Spleen (tissue), 11 donors: ENCODE measurements at regions not wholly inside any gene's neighbourhood (a gene's known extent, or its start where the extent isn't known, plus 50 kb on each side); places are given as distances from the start of the nearest gene placed in this dataset.

Source experiments
- DNase-seq: peaks from one replicate; pipeline ENCODE4 v3.0.0-alpha.2; 2020
- H3K27ac ChIP-seq, 8 donors: fragments of 200-600 bp; sonication (generic) in 7 of 8; 1 replicate in 4 of 8; 2 replicates in 4 of 8; pipeline versions ENCODE4 v1.5.0 to v1.8.0; 2016 to 2021; ENCODE audit warnings: inconsistent platforms in 4 of 8, mild to moderate bottlenecking in 4 of 8, moderate library complexity in 1 of 8
- H3K27me3 ChIP-seq, 7 donors: fragments of 200-600 bp; sonication (generic) in 6 of 7; replicated peaks in 1 of 7; 1 replicate in 4 of 7; 2 replicates in 3 of 7; pipeline versions ENCODE4 v1.5.0 to v1.8.0; 2016 to 2021; ENCODE audit warnings: inconsistent platforms in 3 of 7, mild to moderate bottlenecking in 1 of 7
- H3K36me3 ChIP-seq, 6 donors: fragments of 200-600 bp; sonication (generic) in 5 of 6; 1 replicate in 4 of 6; 2 replicates in 2 of 6; pipeline versions ENCODE4 v1.5.0 to v1.8.0; 2016 to 2021; ENCODE audit warnings: inconsistent platforms in 2 of 6
- H3K4me1 ChIP-seq, 6 donors: fragments of 200-600 bp; sonication (generic) in 5 of 6; 1 replicate in 3 of 6; 2 replicates in 3 of 6; pipeline versions ENCODE4 v1.5.0 to v1.8.0; 2016 to 2021; ENCODE audit warnings: inconsistent platforms in 3 of 6
- H3K4me3 ChIP-seq, 8 donors: fragments of 200-600 bp; sonication (generic) in 7 of 8; 1 replicate in 4 of 8; 2 replicates in 4 of 8; pipeline versions ENCODE4 v1.5.0 to v1.8.0; 2016 to 2021; ENCODE audit warnings: inconsistent platforms in 4 of 8, mild to moderate bottlenecking in 4 of 8, moderate library complexity in 2 of 8
- H3K9me3 ChIP-seq, 8 donors: fragments of 200-600 bp; sonication (generic) in 7 of 8; 1 replicate in 4 of 8; 2 replicates in 4 of 8; pipeline versions ENCODE4 v1.5.0 to v1.8.0; 2016 to 2021; ENCODE audit warnings: inconsistent platforms in 4 of 8
- POLR2A ChIP-seq, 3 donors: fragments of 450-650 bp; IDR thresholded peaks; one replicate each; pipeline ENCODE4 v1.5.1; 2017; ENCODE audit warnings: antibody characterized with exemption in 3 of 3, mild to moderate bottlenecking in 1 of 3
- POLR2AphosphoS5 ChIP-seq, 3 donors: sonication (generic); formaldehyde crosslinking; IDR thresholded peaks; one replicate each; pipeline ENCODE4 v1.5.1; 2017; ENCODE audit warnings: antibody characterized with exemption in 3 of 3
- WGBS, 5 donors: extraction: QIAGEN DNeasy Blood & Tissue Kit in 3 of 5; methylation state at CpG; one replicate each; pipeline versions ENCODE4 v1.1.5 to v1.1.7; 2013 to 2018; 5-methylcytosine and 5-hydroxymethylcytosine counted together
- intact Hi-C: fragments of 100-400 bp; cut with DNase I; formaldehyde crosslinking; loops from one replicate; pipeline ENCODE4 v1.15.0; 2023; ENCODE audit warnings: low total_unique reads
- TF ChIP-seq, protein P1 (sequence below), 11 experiments: fragments of 200-600 bp in 7 of 11; fragments of 450-650 bp in 4 of 11; sonication (generic) in 4 of 11; IDR thresholded peaks in 8 of 11; conservative IDR thresholded peaks in 3 of 11; 1 replicate in 7 of 11; 2 replicates in 4 of 11; pipeline versions ENCODE4 v1.4.0 to v1.8.0; 2016 to 2021; ENCODE audit warnings: antibody characterized with exemption in 11 of 11, inconsistent platforms in 4 of 11, mild to moderate bottlenecking in 1 of 11
- donor health status: healthy with polysubstance abuse.
- donor health status: DM: no; HTN: no; CAD: no; lungs with moderate emphysema.
- donor health status: DM: no; HTN: no; CAD: no.
- donor health status: Bipolar disorder and iron deficiency.
- donor health status: healthy.
- donor health status: DM: no; HTN: no; CAD: no.
- donor health status: DM: yes; HTN: yes; CAD: no.

- Histone ChIP-seq H3K36me3 (no peaks in the 10 kb centered on the region), H3K4me3 (no peak overlapping the region), H3K27me3 (peaks cover 0 to 9% (median 0%) of the 10 kb centered on the region in 7 donors), H3K9me3 (no peaks in the 10 kb centered on the region), H3K4me1 (no peaks in the 10 kb centered on the region), H3K27ac (no peak overlapping the region)
- intact Hi-C loops = no loop called here
- 69 to 82% (median 81%) methylated on average over 2 of the region's 2 CpGs for WGBS, 5 donors
- TF ChIP-seq POLR2A (IDR thresholded peaks at IDR 0.05) (no peak), POLR2AphosphoS5 (IDR thresholded peaks at IDR 0.05) (no peak)
- TF ChIP-seq, protein P1, sequence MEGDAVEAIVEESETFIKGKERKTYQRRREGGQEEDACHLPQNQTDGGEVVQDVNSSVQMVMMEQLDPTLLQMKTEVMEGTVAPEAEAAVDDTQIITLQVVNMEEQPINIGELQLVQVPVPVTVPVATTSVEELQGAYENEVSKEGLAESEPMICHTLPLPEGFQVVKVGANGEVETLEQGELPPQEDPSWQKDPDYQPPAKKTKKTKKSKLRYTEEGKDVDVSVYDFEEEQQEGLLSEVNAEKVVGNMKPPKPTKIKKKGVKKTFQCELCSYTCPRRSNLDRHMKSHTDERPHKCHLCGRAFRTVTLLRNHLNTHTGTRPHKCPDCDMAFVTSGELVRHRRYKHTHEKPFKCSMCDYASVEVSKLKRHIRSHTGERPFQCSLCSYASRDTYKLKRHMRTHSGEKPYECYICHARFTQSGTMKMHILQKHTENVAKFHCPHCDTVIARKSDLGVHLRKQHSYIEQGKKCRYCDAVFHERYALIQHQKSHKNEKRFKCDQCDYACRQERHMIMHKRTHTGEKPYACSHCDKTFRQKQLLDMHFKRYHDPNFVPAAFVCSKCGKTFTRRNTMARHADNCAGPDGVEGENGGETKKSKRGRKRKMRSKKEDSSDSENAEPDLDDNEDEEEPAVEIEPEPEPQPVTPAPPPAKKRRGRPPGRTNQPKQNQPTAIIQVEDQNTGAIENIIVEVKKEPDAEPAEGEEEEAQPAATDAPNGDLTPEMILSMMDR (IDR thresholded peaks at IDR 0.05 in 8 of 11, conservative IDR thresholded peaks at IDR 0.05 in 3 of 11) = no peak
- DNase-seq = no peak
Measured at GRCh38 chr1:209309198-209309597, 274.3 kb upstream of the CAMK1G start.

GRCh38 chr1:209311770-209312169, 271.7 kb upstream of the CAMK1G start:
- Histone ChIP-seq H3K9me3 (no peaks in the 10 kb centered on the region), H3K4me3 (no peak overlapping the region), H3K27ac (no peak overlapping the region), H3K4me1 (no peaks in the 10 kb centered on the region), H3K36me3 (no peaks in the 10 kb centered on the region), H3K27me3 (no peaks in the 10 kb centered on the region)
- no peak for TF ChIP-seq POLR2A (IDR thresholded peaks at IDR 0.05)
- TF ChIP-seq, protein P1 (IDR thresholded peaks at IDR 0.05 in 8 of 11, conservative IDR thresholded peaks at IDR 0.05 in 3 of 11) = no peak
- no peak for TF ChIP-seq POLR2AphosphoS5 (IDR thresholded peaks at IDR 0.05)
- no peak for DNase-seq
- intact Hi-C loops = no loop called here
- WGBS, 5 donors = 74 to 87% (median 83%) methylated on average over 3 of the region's 3 CpGs

- no peaks in the 10 kb centered on the region for H3K4me1 ChIP-seq
- no peak overlapping the region for H3K27ac ChIP-seq
- no peak for DNase-seq
- intact Hi-C loops = no loop called here
- no peaks in the 10 kb centered on the region for H3K9me3 ChIP-seq
- H3K4me3 ChIP-seq = no peak overlapping the region
- no peak for TF ChIP-seq POLR2AphosphoS5 (IDR thresholded peaks at IDR 0.05)
- TF ChIP-seq, protein P1 (IDR thresholded peaks at IDR 0.05 in 8 of 11, conservative IDR thresholded peaks at IDR 0.05 in 3 of 11) = no peak
- H3K36me3 ChIP-seq = no peaks in the 10 kb centered on the region
- no peaks in the 10 kb centered on the region for H3K27me3 ChIP-seq
Measured at GRCh38 chr1:209316929-209317328, 266.6 kb upstream of the CAMK1G start.

- TF ChIP-seq, protein P1 (IDR thresholded peaks at IDR 0.05 in 8 of 11, conservative IDR thresholded peaks at IDR 0.05 in 3 of 11) = no peak
- no peak for TF ChIP-seq POLR2AphosphoS5 (IDR thresholded peaks at IDR 0.05)
- no peak for TF ChIP-seq POLR2A (IDR thresholded peaks at IDR 0.05)
- intact Hi-C loops = no loop called here
- no peaks in the 10 kb centered on the region for H3K27me3 ChIP-seq
Measured at GRCh38 chr1:209318181-209319056, 265.1 kb upstream of the CAMK1G start.

More at GRCh38 chr1:209318181-209319056, 265.1 kb upstream of the CAMK1G start:
- no peak overlapping the region for H3K27ac ChIP-seq
- 67 to 79% (median 76%) methylated on average over 7 of the region's 7 CpGs for WGBS, 5 donors
- H3K4me3 ChIP-seq = no peak overlapping the region
- no peaks in the 10 kb centered on the region for H3K4me1 ChIP-seq
- no peaks in the 10 kb centered on the region for H3K36me3 ChIP-seq
- no peaks in the 10 kb centered on the region for H3K9me3 ChIP-seq
- DNase-seq = no peak
